OCI-LY3 (cell line): ENCODE measurements at regions not wholly inside any gene's neighbourhood (a gene's known extent, or its start where the extent isn't known, plus 50 kb on each side); places are given as distances from the start of the nearest gene placed in this dataset.

Experiments used
- EZH2phosphoT487 ChIP-seq: fragments of 200-600 bp; shearing (Covaris generic); IDR thresholded peaks from 2 replicates; pipeline ENCODE4 v1.6.1; 2018; ENCODE audit warnings: antibody characterized with exemption, mixed run types, low read depth
- TF ChIP-seq, protein P1 (sequence below): fragments of 200-600, 300-600 bp; sonication (generic); IDR thresholded peaks from 2 replicates; pipeline ENCODE4 v1.5.1; 2014; ENCODE audit warnings: antibody characterized with exemption, low read length, low read depth

DNA sequence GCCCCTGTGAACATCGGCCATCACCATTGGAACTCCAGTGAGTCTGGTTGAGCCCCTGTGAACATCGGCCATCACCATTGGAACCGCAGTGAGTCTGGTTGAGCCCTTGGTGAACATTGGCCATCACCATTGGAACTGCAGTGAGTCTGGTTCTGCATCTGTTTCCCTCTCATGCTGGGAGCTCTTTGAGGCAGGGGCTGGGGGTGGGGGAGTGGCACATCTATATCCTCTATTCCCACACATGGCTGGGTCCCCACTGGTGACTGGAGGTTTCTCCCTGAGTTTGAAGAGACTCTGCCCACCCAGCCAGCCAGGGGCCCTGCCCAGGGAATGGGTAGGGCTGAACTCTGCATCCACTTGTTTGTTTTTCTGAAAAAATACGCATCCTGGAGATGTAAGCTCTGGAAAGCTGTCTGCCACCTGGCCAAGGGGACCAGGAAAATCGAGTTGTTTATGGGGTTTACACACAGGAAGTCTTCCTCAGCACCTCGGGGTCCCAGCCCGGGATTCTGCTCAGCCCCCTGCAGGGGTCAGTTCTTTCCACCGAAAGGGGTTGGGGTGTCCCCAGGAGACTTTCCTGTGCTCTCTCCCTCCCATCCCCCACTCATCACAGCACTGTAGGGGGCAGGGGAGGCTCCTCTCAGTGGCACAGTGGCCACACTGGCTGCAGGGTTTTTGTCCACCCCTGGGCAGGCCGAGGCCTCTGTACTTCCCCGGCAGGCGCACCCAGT is 170.5 kb upstream of the GSC start:
- TF ChIP-seq, protein P1, sequence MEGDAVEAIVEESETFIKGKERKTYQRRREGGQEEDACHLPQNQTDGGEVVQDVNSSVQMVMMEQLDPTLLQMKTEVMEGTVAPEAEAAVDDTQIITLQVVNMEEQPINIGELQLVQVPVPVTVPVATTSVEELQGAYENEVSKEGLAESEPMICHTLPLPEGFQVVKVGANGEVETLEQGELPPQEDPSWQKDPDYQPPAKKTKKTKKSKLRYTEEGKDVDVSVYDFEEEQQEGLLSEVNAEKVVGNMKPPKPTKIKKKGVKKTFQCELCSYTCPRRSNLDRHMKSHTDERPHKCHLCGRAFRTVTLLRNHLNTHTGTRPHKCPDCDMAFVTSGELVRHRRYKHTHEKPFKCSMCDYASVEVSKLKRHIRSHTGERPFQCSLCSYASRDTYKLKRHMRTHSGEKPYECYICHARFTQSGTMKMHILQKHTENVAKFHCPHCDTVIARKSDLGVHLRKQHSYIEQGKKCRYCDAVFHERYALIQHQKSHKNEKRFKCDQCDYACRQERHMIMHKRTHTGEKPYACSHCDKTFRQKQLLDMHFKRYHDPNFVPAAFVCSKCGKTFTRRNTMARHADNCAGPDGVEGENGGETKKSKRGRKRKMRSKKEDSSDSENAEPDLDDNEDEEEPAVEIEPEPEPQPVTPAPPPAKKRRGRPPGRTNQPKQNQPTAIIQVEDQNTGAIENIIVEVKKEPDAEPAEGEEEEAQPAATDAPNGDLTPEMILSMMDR = no peak
- no peak for TF ChIP-seq EZH2phosphoT487
